HG03139 (cell line): ENCODE measurements at regions not wholly inside any gene's neighbourhood (a gene's known extent, or its start where the extent isn't known, plus 50 kb on each side); places are given as distances from the start of the nearest gene placed in this dataset.
A peak's percentile ranks its signal among the peaks of the same experiment; 100 is the strongest.
"Not testable (repeated sequence)": the region's sequence is repeated elsewhere in the genome, so short reads cannot be mapped to it uniquely, and the experiment has no call there.

Source experiments
- ATAC-seq: cut with Tn5 transposase; IDR thresholded peaks from one replicate; pipeline ENCODE4 v1.9.1; 2021; ENCODE audit not compliant: unreplicated experiment

GRCh38 chr4:26163425-26164362 is 157.1 kb upstream of the RBPJ start:
- no peak for ATAC-seq

DNA sequence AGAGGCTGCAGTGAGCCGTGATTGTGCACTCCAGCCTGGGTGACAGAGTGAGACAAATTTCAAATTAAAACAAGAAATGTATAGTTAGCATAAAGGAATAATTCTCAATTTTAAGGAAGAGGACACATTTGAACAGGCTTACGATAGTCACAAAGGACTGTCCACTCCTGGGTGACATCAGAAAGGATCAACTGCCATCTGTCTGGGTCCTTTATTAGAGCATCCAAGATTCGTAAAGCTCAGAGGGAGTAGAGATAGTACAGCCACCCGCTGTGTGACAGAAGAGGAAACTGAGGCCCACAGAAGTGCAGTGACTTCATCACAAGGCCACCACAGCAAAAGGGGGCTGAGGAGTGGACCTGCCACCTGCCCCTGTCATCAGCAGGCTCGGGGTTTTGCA is 149.3 kb upstream of the RBPJ start:
- no peak for ATAC-seq

- ATAC-seq = no peak
Measured at GRCh38 chr4:26171941-26172340, 148.9 kb upstream of the RBPJ start.

DNA sequence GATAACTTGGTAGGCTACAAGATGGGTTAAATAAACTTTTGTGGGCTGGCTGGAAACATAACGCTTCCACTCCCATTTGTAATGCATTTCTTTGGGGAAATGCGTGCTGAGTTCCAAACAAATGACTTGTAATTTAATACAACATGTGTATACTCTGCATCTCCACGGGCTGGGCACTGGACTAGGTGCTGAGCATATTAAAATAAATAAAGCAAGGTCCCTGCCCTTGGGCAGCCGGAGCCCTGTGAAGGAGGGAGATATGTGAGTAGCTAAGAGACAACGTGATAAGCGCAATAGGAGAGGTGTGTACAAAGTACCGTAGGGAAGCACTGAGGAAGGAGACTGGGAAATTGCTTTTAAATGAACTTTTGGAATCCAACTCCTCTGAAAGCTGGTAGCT is 147.2 kb upstream of the RBPJ start:
- no peak for ATAC-seq

- no peak for ATAC-seq
Measured at GRCh38 chr4:26174027-26174426, 146.8 kb upstream of the RBPJ start.

- no peak for ATAC-seq
Measured at GRCh38 chr4:26175006-26175786, 145.6 kb upstream of the RBPJ start.

DNA sequence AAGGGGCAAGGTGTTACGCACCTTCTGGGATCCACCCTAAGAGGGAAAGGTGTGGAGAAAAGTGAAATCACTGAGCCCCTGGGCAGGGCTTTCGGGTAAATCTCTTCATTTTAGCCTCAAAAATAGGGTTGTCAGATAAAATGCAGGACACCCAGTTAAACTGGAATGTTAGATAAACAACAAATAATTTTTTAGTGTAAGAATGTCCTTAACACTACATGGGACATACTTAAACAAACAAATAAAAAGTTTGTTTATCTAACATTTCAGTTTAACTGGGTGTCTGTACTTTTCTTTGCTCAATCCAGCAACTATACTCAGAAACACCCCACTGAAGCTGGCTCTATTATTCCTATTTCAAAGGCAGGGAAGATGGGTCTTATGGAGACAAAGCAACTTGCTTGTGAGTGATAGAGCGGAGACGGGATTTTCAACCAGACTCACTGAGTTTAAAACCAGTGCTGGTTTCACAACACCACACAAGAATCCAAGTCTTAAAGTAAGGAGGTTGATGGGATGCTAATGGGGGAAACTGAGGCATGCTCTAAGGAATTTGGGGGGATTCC is 144.8 kb upstream of the RBPJ start:
- ATAC-seq = no peak

DNA sequence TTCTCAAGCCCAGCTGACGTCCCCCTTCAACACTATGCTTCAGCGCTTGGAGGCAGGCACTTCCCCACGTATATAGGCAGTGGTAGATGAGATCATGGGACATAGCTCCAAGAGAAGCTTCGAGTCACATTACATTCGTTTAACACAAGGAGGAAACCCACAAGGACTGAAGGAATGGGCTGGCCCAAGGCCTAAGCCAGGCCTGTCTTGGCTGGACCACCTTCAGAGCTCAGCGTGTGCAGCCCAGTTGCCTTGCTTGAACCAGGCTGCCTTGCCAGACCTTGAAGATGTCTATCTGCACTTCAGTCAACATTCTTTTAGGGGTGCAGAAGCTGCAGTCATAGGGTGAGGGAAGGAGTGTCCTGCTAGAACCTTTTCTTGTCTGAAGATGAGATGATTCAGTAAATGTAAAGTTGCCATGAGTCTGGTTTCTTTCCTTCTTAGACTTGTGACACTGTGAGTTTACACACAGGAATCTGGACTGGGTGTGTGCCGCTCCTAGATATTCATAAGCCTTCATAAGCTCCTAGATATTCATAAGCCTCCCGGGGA is 144.1 kb upstream of the RBPJ start:
- no peak for ATAC-seq

DNA sequence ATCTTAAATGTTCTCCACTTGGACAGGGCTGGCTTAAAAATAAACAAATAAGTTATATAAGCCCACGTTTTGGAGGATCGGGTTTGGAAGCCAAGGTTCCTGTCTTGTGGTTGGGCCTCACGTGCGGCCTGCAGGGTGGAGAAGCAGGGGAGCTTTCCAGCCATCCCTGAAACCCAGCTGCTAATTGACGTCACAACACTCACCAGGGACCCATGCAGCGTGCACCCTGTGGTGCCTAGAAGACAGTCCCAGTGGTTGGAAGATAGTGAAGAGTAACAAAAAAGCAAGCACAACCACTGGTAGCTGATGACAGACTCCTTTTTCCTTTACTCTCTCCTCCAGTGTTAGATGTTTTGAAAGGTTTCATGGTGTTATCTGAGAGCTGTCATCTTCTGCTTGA is 142.0 kb upstream of the RBPJ start:
- no peak for ATAC-seq

DNA sequence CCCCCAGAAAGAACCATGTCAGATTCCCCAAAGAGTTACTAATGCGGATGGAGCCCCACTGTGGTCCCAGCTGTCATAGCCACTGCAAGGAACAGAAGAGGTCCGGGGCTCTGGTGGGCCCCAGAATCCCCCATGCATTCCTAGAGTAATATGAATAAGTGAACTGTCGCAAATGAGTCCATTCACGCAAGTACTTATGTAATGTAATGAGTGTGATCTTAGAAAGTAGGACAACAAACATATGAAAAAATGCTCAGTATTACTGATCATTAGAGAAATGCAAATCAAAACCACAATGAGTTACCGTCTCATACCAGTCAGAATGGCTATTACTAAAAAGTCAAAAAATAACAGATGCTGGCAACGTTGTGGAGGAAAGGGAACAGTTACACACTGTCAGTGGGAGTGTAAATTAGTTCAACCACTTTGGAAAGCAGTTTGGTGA is 141.5 kb upstream of the RBPJ start:
- ATAC-seq = peak; percentile 58

DNA sequence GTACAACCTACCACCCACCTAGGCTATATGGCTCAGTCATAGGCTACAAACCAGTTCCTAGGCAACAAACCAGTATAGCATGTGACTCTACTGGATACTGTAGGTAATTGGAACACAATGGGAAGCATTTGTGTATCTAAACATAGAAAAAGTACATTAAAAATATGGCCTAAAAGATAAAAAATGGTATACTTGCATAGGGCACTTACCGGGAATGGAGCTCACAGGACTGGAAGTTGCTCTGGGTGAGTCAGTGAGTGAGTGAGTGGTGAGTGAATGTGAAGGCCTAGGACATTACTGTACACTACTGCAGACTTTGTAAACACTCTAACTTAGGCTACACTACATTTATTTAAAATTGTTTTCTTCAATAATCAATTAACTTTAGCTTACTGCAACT is 139.2 kb upstream of the RBPJ start:
- ATAC-seq = no peak

- ATAC-seq = no peak
Measured at GRCh38 chr4:26183017-26183416, 137.8 kb upstream of the RBPJ start.

DNA sequence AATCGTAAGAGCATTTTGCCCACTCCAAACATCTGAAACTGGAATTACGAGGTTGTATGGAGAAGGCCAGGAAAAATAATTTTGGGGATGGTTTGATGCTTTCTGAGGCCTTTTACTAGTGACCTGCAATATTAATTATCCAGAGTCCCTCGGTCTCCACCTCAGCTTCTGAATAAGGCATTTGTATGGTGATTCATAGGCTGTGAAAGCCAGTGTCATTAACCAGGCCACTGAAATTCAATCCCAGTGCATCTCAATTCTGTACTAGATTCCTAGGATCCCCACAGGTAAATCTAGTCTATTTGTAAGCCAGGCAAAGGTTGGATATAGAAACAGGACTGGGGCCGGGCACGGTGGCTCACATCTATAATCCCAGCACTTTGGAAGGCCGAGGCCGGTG is 135.4 kb upstream of the RBPJ start:
- ATAC-seq = no peak

DNA sequence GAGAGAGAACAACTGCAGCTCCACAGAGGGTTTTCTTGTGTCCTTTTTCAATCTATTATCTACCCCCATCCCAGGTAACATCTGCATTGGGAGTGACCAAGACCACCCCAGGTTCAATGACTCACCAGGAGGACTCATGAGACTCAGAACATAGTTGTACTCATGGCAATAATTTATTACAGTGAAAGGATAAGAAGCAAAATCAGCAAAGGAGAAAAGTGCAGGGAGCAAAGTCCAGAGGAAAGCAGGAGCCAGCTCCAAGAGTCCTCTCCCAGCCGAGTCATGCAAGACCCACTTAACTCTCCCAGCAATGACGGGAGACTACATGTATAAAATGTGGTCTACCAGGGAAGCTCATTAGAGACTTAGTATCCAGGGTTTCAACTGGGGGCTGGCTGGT is 129.5 kb upstream of the RBPJ start:
- ATAC-seq = no peak

DNA sequence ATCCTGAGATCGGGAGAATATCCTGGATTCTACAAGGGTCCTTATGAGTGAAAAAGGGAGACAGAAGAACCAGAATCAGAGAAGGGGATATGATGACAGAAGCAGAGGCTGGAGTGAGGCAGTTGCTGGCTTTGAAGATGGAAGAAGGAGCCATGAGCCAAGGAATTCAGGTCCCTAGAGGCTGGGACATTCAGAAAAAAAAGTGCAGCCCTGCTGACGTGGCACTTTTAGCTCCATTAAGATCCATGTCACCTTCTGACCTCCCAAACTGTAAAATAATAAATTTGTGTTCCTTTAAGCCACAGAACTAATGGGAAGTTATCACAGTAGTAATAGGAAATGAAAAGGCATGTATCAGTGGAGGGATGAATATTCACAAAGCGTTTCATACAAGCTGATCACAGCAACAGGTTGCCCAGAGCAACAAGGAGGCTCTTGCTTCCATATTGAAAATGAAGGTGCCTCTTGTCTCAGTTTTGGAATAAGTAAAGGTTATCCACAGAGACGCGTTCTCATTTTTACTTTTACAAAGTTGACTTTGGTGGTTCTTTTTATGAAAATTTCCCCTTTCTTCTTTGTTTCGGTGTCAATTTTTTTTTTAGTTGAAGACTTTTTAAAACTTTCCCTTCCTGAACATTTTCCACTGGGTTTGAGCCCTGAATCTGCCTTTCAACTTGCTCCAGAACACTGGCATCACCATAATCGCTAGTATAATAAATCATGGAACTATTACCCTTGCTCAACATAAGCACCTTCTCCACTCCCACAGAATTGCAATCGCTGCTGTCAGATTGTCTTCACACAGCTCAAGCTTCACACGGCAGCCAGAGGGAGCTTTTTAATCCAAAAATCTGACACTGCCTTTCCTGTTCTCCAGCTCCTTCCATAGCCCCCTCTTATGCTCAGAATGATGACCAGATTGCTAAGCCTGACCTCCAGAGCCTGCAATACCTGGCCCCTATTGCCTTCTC is 127.6 kb upstream of the RBPJ start:
- no peak for ATAC-seq

GRCh38 chr4:26194764-26195163 is 126.0 kb upstream of the RBPJ start:
- no peak for ATAC-seq

DNA sequence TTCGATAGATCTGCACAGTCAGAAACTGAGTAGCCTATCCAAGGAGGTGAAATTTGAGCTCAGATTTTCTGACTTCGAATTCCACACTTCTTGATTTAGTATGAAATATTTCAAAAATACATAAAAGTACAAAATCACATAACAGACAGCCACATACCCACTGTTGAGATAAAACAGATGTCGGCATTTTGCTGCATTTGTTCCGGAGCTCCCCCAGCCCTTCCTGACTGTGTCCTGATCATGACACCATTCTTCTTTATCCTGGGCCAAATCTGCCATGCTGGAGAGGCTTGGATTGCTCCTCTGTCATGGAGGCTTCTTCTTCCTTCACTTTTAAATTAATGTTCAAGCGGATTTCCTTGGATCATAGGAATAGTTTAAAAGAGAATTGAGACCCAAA is 124.2 kb upstream of the RBPJ start:
- no peak for ATAC-seq

GRCh38 chr4:26197018-26197779 is 123.6 kb upstream of the RBPJ start:
- peak; percentile 85 for ATAC-seq

DNA sequence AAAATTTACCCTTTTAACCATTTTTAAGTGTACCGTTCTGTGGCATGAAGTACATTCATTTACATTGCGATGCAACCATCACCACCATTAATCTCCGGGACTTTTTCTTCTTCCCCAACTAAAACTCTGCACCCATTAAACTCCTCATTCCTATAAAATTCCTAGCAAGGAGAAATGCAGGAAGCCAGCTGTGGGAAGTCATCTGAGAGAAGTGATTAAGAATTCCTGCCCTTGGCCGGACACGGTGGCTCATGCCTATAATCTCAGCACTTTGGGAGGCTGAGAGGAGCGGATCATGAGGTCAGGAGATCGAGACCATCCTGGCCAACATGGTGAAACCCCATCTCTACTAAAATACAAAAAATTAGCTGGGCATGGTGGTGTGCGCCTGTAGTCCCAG is 121.9 kb upstream of the RBPJ start:
- not testable (repeated sequence) for ATAC-seq

- no peak for ATAC-seq
Measured at GRCh38 chr4:26199596-26199995, 121.2 kb upstream of the RBPJ start.
